ENCODE measurements at regions not wholly inside any gene's neighbourhood (a gene's known extent, or its start where the extent isn't known, plus 50 kb on each side); places are given as distances from the start of the nearest gene placed in this dataset.

GRCh38 chr13:107200491-107200890 lies 632.6 kb upstream of the ARGLU1 start:
- no peaks in the 10 kb centered on the region for H3K27me3 ChIP-seq (replicated peaks; ENCODE audit: control insufficient read depth, insufficient read depth, low read length)
- DNase-seq (ENCODE audit: extremely low read depth, insufficient read length), result no peak
- no peaks in the 10 kb centered on the region for H3K36me3 ChIP-seq (ENCODE audit: control insufficient read depth, insufficient read depth, low read length)
- no peak overlapping the region for H3K4me3 ChIP-seq (replicated peaks; ENCODE audit: low read depth, low read length)
- TF ChIP-seq CTCF (IDR thresholded peaks at IDR 0.05; ENCODE audit: insufficient read depth, low read length, poor library complexity, severe bottlenecking), result no peak

GRCh38 chr13:107192289-107192688 lies 624.4 kb upstream of the ARGLU1 start:
- TF ChIP-seq CTCF (IDR thresholded peaks at IDR 0.05; ENCODE audit: insufficient read depth, low read length, poor library complexity, severe bottlenecking), result no peak
- no peaks in the 10 kb centered on the region for H3K27me3 ChIP-seq (replicated peaks; ENCODE audit: control insufficient read depth, insufficient read depth, low read length)
- no peak overlapping the region for H3K4me3 ChIP-seq (replicated peaks; ENCODE audit: low read depth, low read length)
- no peak for DNase-seq (ENCODE audit: extremely low read depth, insufficient read length)
- H3K36me3 ChIP-seq (ENCODE audit: control insufficient read depth, insufficient read depth, low read length), result no peaks in the 10 kb centered on the region

GRCh38 chr13:107190065-107190464 lies 622.1 kb upstream of the ARGLU1 start:
- H3K4me3 ChIP-seq (replicated peaks; ENCODE audit: low read depth, low read length), result no peak overlapping the region
- H3K36me3 ChIP-seq (ENCODE audit: control insufficient read depth, insufficient read depth, low read length), result no peaks in the 10 kb centered on the region
- no peak for DNase-seq (ENCODE audit: extremely low read depth, insufficient read length)
- no peaks in the 10 kb centered on the region for H3K27me3 ChIP-seq (replicated peaks; ENCODE audit: control insufficient read depth, insufficient read depth, low read length)
- TF ChIP-seq CTCF (IDR thresholded peaks at IDR 0.05; ENCODE audit: insufficient read depth, low read length, poor library complexity, severe bottlenecking), result no peak

- no peak overlapping the region for H3K4me3 ChIP-seq (replicated peaks; ENCODE audit: low read depth, low read length)
- no peaks in the 10 kb centered on the region for H3K36me3 ChIP-seq (ENCODE audit: control insufficient read depth, insufficient read depth, low read length)
- no peak for DNase-seq (ENCODE audit: extremely low read depth, insufficient read length)
- H3K27me3 ChIP-seq (replicated peaks; ENCODE audit: control insufficient read depth, insufficient read depth, low read length), result no peaks in the 10 kb centered on the region
- TF ChIP-seq CTCF (IDR thresholded peaks at IDR 0.05; ENCODE audit: insufficient read depth, low read length, poor library complexity, severe bottlenecking), result no peak
Observed at GRCh38 chr13:107185889-107186288, 618.0 kb upstream of the ARGLU1 start.

- no peak for TF ChIP-seq CTCF (IDR thresholded peaks at IDR 0.05; ENCODE audit: insufficient read depth, low read length, poor library complexity, severe bottlenecking)
- Histone ChIP-seq H3K4me3 (replicated peaks; ENCODE audit: low read depth, low read length) (no peak overlapping the region), H3K27me3 (replicated peaks; ENCODE audit: control insufficient read depth, insufficient read depth, low read length) (no peaks in the 10 kb centered on the region), H3K36me3 (ENCODE audit: control insufficient read depth, insufficient read depth, low read length) (no peaks in the 10 kb centered on the region)
- no peak for DNase-seq (ENCODE audit: extremely low read depth, insufficient read length)
Observed at GRCh38 chr13:107170270-107170931, 602.5 kb upstream of the ARGLU1 start.

- Histone ChIP-seq H3K4me3 (replicated peaks; ENCODE audit: low read depth, low read length) (no peak overlapping the region), H3K36me3 (ENCODE audit: control insufficient read depth, insufficient read depth, low read length) (no peaks in the 10 kb centered on the region), H3K27me3 (replicated peaks; ENCODE audit: control insufficient read depth, insufficient read depth, low read length) (no peaks in the 10 kb centered on the region)
- no peak for DNase-seq (ENCODE audit: extremely low read depth, insufficient read length)
- TF ChIP-seq CTCF (IDR thresholded peaks at IDR 0.05; ENCODE audit: insufficient read depth, low read length, poor library complexity, severe bottlenecking), result no peak
Observed at GRCh38 chr13:107157271-107157670, 589.3 kb upstream of the ARGLU1 start.
